Stimulated activated memory B cell treated with anti-CD40 and anti-IgM and Interleukin-4, amounts not matched to agents 10 μg/mL and 1 μg/mL and 100 μg/mL, for 72 hours (primary cell): ENCODE measurements at regions not wholly inside any gene's neighbourhood (a gene's known extent, or its start where the extent isn't known, plus 50 kb on each side); places are given as distances from the start of the nearest gene placed in this dataset.
A peak's percentile ranks its signal among the peaks of the same experiment; 100 is the strongest.
"Not testable (repeated sequence)": the region's sequence is repeated elsewhere in the genome, so short reads cannot be mapped to it uniquely, and the experiment has no call there.

Experiments used
- ATAC-seq: fragments of 150-1000 bp; cut with Tn5 transposase; 2 replicates; pipeline ENCODE4 v1.10.0; 2021
- H3K27ac Mint-ChIP-seq: one replicate; pipeline ENCODE4 v1.8.0; 2022; ENCODE audit warnings: mild to moderate bottlenecking, mixed read lengths
- H3K27me3 Mint-ChIP-seq: one replicate; pipeline ENCODE4 v1.8.0; 2022; ENCODE audit warnings: mixed read lengths
- H3K36me3 Mint-ChIP-seq: one replicate; pipeline ENCODE4 v1.8.0; 2022; ENCODE audit warnings: mixed read lengths
- H3K4me1 Mint-ChIP-seq: one replicate; pipeline ENCODE4 v1.8.0; 2022; ENCODE audit warnings: mixed read lengths
- H3K4me3 Mint-ChIP-seq: one replicate; pipeline ENCODE4 v1.8.0; 2022; ENCODE audit warnings: mild to moderate bottlenecking, moderate library complexity, mixed read lengths
- H3K9me3 Mint-ChIP-seq: one replicate; pipeline ENCODE4 v1.8.0; 2022; ENCODE audit warnings: mixed read lengths

GRCh38 chr2:190005513-190005912 lies 57.0 kb downstream of the MSTN start:
- H3K27me3 Mint-ChIP-seq, result no peaks in the 10 kb centered on the region
- H3K4me1 Mint-ChIP-seq, result no peaks in the 10 kb centered on the region
- ATAC-seq, result no peak
- H3K4me3 Mint-ChIP-seq, result no peak overlapping the region
- no peaks in the 10 kb centered on the region for H3K36me3 Mint-ChIP-seq
- no peaks in the 10 kb centered on the region for H3K9me3 Mint-ChIP-seq
- H3K27ac Mint-ChIP-seq, result no peak overlapping the region

GRCh38 chr2:189999661-190000060 lies 62.9 kb downstream of the MSTN start:
- no peak overlapping the region for H3K27ac Mint-ChIP-seq
- H3K36me3 Mint-ChIP-seq, result no peaks in the 10 kb centered on the region
- no peaks in the 10 kb centered on the region for H3K4me1 Mint-ChIP-seq
- no peak overlapping the region for H3K4me3 Mint-ChIP-seq
- H3K27me3 Mint-ChIP-seq, result peaks cover 6% of the 10 kb centered on the region
- peaks cover 12% of the 10 kb centered on the region for H3K9me3 Mint-ChIP-seq
- ATAC-seq, result no peak

- not testable (repeated sequence) for H3K4me3 Mint-ChIP-seq, H3K27me3 Mint-ChIP-seq, H3K27ac Mint-ChIP-seq, ATAC-seq, H3K4me1 Mint-ChIP-seq, H3K36me3 Mint-ChIP-seq
- H3K9me3 Mint-ChIP-seq, result peaks cover 15% of the 10 kb centered on the region
Measured at GRCh38 chr2:189998665-189999064, 63.9 kb downstream of the MSTN start.

GRCh38 chr2:189997016-189997415 lies 65.5 kb downstream of the MSTN start:
- H3K4me1 Mint-ChIP-seq, result no peaks in the 10 kb centered on the region
- no peak overlapping the region for H3K27ac Mint-ChIP-seq
- no peak overlapping the region for H3K4me3 Mint-ChIP-seq
- peaks cover 9% of the 10 kb centered on the region for H3K27me3 Mint-ChIP-seq
- H3K36me3 Mint-ChIP-seq, result no peaks in the 10 kb centered on the region
- ATAC-seq, result no peak
- H3K9me3 Mint-ChIP-seq, result peaks cover 15% of the 10 kb centered on the region

GRCh38 chr2:189995679-189996078 lies 66.8 kb downstream of the MSTN start:
- Mint-ChIP-seq H3K27me3 (peaks cover 9% of the 10 kb centered on the region), H3K27ac (no peak overlapping the region), H3K9me3 (peaks cover 20% of the 10 kb centered on the region), H3K36me3 (no peaks in the 10 kb centered on the region), H3K4me1 (no peaks in the 10 kb centered on the region), H3K4me3 (no peak overlapping the region)
- no peak for ATAC-seq

- Mint-ChIP-seq H3K27ac (no peak overlapping the region), H3K4me3 (no peak overlapping the region), H3K9me3 (peaks cover 27% of the 10 kb centered on the region), H3K36me3 (no peaks in the 10 kb centered on the region), H3K27me3 (peaks cover 22% of the 10 kb centered on the region), H3K4me1 (no peaks in the 10 kb centered on the region)
- ATAC-seq, result no peak
Measured at GRCh38 chr2:189982780-189983394, 79.6 kb downstream of the MSTN start.

GRCh38 chr2:189982087-189982486 lies 80.4 kb downstream of the MSTN start:
- Mint-ChIP-seq H3K4me3 (no peak overlapping the region), H3K27me3 (peaks cover 22% of the 10 kb centered on the region), H3K4me1 (no peaks in the 10 kb centered on the region), H3K9me3 (peaks cover 27% of the 10 kb centered on the region), H3K36me3 (no peaks in the 10 kb centered on the region), H3K27ac (no peak overlapping the region)
- no peak for ATAC-seq

- not testable (repeated sequence) for H3K36me3 Mint-ChIP-seq, H3K9me3 Mint-ChIP-seq, ATAC-seq, H3K27ac Mint-ChIP-seq, H3K4me3 Mint-ChIP-seq, H3K4me1 Mint-ChIP-seq
- peaks cover 14% of the 10 kb centered on the region for H3K27me3 Mint-ChIP-seq
Measured at GRCh38 chr2:189976488-189976887, 86.0 kb downstream of the MSTN start.

GRCh38 chr2:189960346-189960745 lies 102.2 kb downstream of the MSTN start:
- no peaks in the 10 kb centered on the region for H3K27me3 Mint-ChIP-seq
- peaks cover 1% of the 10 kb centered on the region for H3K4me1 Mint-ChIP-seq
- H3K27ac Mint-ChIP-seq, result no peak overlapping the region
- H3K9me3 Mint-ChIP-seq, result peaks cover 2% of the 10 kb centered on the region
- ATAC-seq, result no peak
- no peak overlapping the region for H3K4me3 Mint-ChIP-seq
- no peaks in the 10 kb centered on the region for H3K36me3 Mint-ChIP-seq

- no peak overlapping the region for H3K4me3 Mint-ChIP-seq
- H3K9me3 Mint-ChIP-seq, result no peaks in the 10 kb centered on the region
- no peaks in the 10 kb centered on the region for H3K36me3 Mint-ChIP-seq
- H3K27ac Mint-ChIP-seq, result no peak overlapping the region
- H3K27me3 Mint-ChIP-seq, result no peaks in the 10 kb centered on the region
- peaks cover 7% of the 10 kb centered on the region for H3K4me1 Mint-ChIP-seq
- no peak for ATAC-seq
Measured at GRCh38 chr2:189959450-189959849, 103.1 kb downstream of the MSTN start.

GRCh38 chr2:189954989-189955388 lies 107.5 kb downstream of the MSTN start:
- Mint-ChIP-seq H3K36me3 (no peaks in the 10 kb centered on the region), H3K27me3 (no peaks in the 10 kb centered on the region), H3K27ac (no peak overlapping the region), H3K4me3 (no peak overlapping the region), H3K9me3 (no peaks in the 10 kb centered on the region), H3K4me1 (peaks cover 23% of the 10 kb centered on the region)
- no peak for ATAC-seq

GRCh38 chr2:189952536-189953109 lies 109.9 kb downstream of the MSTN start:
- Mint-ChIP-seq H3K27me3 (no peaks in the 10 kb centered on the region), H3K27ac (no peak overlapping the region), H3K36me3 (no peaks in the 10 kb centered on the region), H3K9me3 (no peaks in the 10 kb centered on the region), H3K4me3 (no peak overlapping the region), H3K4me1 (peaks cover 23% of the 10 kb centered on the region)
- peak; percentile 77 for ATAC-seq

GRCh38 chr2:189951791-189952535 lies 110.6 kb downstream of the MSTN start:
- H3K36me3 Mint-ChIP-seq, result no peaks in the 10 kb centered on the region
- no peak overlapping the region for H3K27ac Mint-ChIP-seq
- no peak for ATAC-seq
- no peak overlapping the region for H3K4me3 Mint-ChIP-seq
- no peaks in the 10 kb centered on the region for H3K27me3 Mint-ChIP-seq
- H3K9me3 Mint-ChIP-seq, result no peaks in the 10 kb centered on the region
- H3K4me1 Mint-ChIP-seq, result peaks cover 23% of the 10 kb centered on the region

GRCh38 chr2:189943009-189943408 lies 119.5 kb downstream of the MSTN start:
- Mint-ChIP-seq H3K36me3 (no peaks in the 10 kb centered on the region), H3K4me1 (no peaks in the 10 kb centered on the region), H3K27me3 (no peaks in the 10 kb centered on the region), H3K9me3 (peaks cover 31% of the 10 kb centered on the region), H3K4me3 (no peak overlapping the region), H3K27ac (no peak overlapping the region)
- no peak for ATAC-seq

- Mint-ChIP-seq H3K4me1 (no peaks in the 10 kb centered on the region), H3K4me3 (no peak overlapping the region), H3K36me3 (no peaks in the 10 kb centered on the region), H3K27ac (no peak overlapping the region), H3K9me3 (peaks cover 31% of the 10 kb centered on the region), H3K27me3 (no peaks in the 10 kb centered on the region)
- no peak for ATAC-seq
Measured at GRCh38 chr2:189940913-189941312, 121.6 kb downstream of the MSTN start.

GRCh38 chr2:189937691-189938090 lies 124.8 kb downstream of the MSTN start:
- no peaks in the 10 kb centered on the region for H3K27me3 Mint-ChIP-seq
- no peaks in the 10 kb centered on the region for H3K36me3 Mint-ChIP-seq
- peaks cover 19% of the 10 kb centered on the region for H3K9me3 Mint-ChIP-seq
- H3K4me1 Mint-ChIP-seq, result no peaks in the 10 kb centered on the region
- no peak overlapping the region for H3K4me3 Mint-ChIP-seq
- ATAC-seq, result no peak
- H3K27ac Mint-ChIP-seq, result no peak overlapping the region
